GM23338 (cell line): ENCODE measurements at regions not wholly inside any gene's neighbourhood (a gene's known extent, or its start where the extent isn't known, plus 50 kb on each side); places are given as distances from the start of the nearest gene placed in this dataset.

ENCODE experiments used
- ATAC-seq: fragments of 200-7000 bp; cut with Tn5 transposase; 3 replicates; pipeline ENCODE4 v1.9.1; 2020
- DNase-seq: peaks from one replicate; pipeline ENCODE4 v3.0.0-alpha.2; 2015; ENCODE audit warnings: low spot score
- H2AFZ ChIP-seq: fragments of 200-600 bp; sonication (generic); 2 replicates; pipeline ENCODE4 v1.8.0; 2016; ENCODE audit warnings: antibody characterized with exemption, mild to moderate bottlenecking, moderate library complexity
- H3F3A ChIP-seq: fragments of 200-600 bp; sonication (generic); replicated peaks from 2 replicates; pipeline ENCODE4 v1.8.0; 2017; ENCODE audit warnings: antibody characterized with exemption, mixed run types, low read depth
- H3K27ac ChIP-seq: fragments of 200-600 bp; sonication (generic); 2 replicates; pipeline ENCODE4 v1.6.1; 2016; ENCODE audit warnings: low read depth
- H3K27me3 ChIP-seq: fragments of 200-600 bp; sonication (generic); 2 replicates; pipeline ENCODE4 v1.8.0; 2016; ENCODE audit warnings: mild to moderate bottlenecking, mixed run types, moderate library complexity; ENCODE audit not compliant: insufficient read depth
- H3K36me3 ChIP-seq: fragments of 200-600 bp; sonication (generic); 2 replicates; pipeline ENCODE4 v1.8.0; 2016; ENCODE audit warnings: mild to moderate bottlenecking; ENCODE audit not compliant: insufficient read depth
- H3K4me1 ChIP-seq: fragments of 200-600 bp; sonication (generic); 2 replicates; pipeline ENCODE4 v1.8.0; 2016; ENCODE audit warnings: mild to moderate bottlenecking, moderate library complexity; ENCODE audit not compliant: insufficient read depth
- H3K4me2 ChIP-seq: fragments of 200-600 bp; sonication (generic); 2 replicates; pipeline ENCODE4 v1.7.1; 2017; ENCODE audit warnings: mixed run types
- H3K4me3 ChIP-seq: fragments of 200-600 bp; sonication (generic); 2 replicates; pipeline ENCODE4 v1.6.1; 2016; ENCODE audit warnings: mixed run types
- H3K79me2 ChIP-seq: fragments of 200-600 bp; sonication (generic); replicated peaks from 2 replicates; pipeline ENCODE4 v1.8.0; 2017; ENCODE audit warnings: mild to moderate bottlenecking; ENCODE audit not compliant: insufficient read depth
- H3K9me2 ChIP-seq: fragments of 200-600 bp; sonication (generic); 2 replicates; pipeline ENCODE4 v1.8.0; 2017; ENCODE audit not compliant: insufficient read depth
- H4K20me1 ChIP-seq: fragments of 200-600 bp; sonication (generic); replicated peaks from 2 replicates; pipeline ENCODE4 v1.8.0; 2017; ENCODE audit warnings: mild to moderate bottlenecking; ENCODE audit not compliant: insufficient read depth
- H3K27ac Mint-ChIP-seq: 2 replicates; pipeline ENCODE4 v1.8.0; 2020; ENCODE audit warnings: inconsistent platforms, mild to moderate bottlenecking, moderate library complexity, mixed read lengths
- H3K27me3 Mint-ChIP-seq: 3 replicates; pipeline ENCODE4 v1.8.0; 2022; ENCODE audit warnings: low read depth, mild to moderate bottlenecking, moderate library complexity, mixed read lengths, inconsistent platforms; ENCODE audit not compliant: insufficient read depth, poor library complexity
- H3K36me3 Mint-ChIP-seq: 3 replicates; pipeline ENCODE4 v1.8.0; 2021; ENCODE audit warnings: low read depth, mild to moderate bottlenecking, inconsistent platforms, moderate library complexity, mixed read lengths
- H3K4me1 Mint-ChIP-seq: 3 replicates; pipeline ENCODE4 v1.8.0; 2020; ENCODE audit warnings: mild to moderate bottlenecking, inconsistent platforms, mixed read lengths
- H3K4me3 Mint-ChIP-seq: 3 replicates; pipeline ENCODE4 v1.8.0; 2021; ENCODE audit warnings: moderate library complexity, mild to moderate bottlenecking, inconsistent platforms, mixed read lengths
- H3K9me3 Mint-ChIP-seq: 3 replicates; pipeline ENCODE4 v1.8.0; 2020; ENCODE audit warnings: moderate library complexity, mild to moderate bottlenecking, inconsistent platforms, mixed read lengths
- CREB1 ChIP-seq: fragments of 250-450 bp; sonication (Bioruptor Pico); IDR thresholded peaks from 2 replicates; pipeline ENCODE4 v1.5.0; 2020; ENCODE audit warnings: low read depth, mild to moderate bottlenecking, moderate library complexity
- EZH2 ChIP-seq: fragments of 200-600 bp; sonication (generic); IDR thresholded peaks from one replicate; pipeline ENCODE4 v1.8.0; 2017; ENCODE audit warnings: antibody characterized with exemption, mild to moderate bottlenecking, low read depth; ENCODE audit not compliant: unreplicated experiment
- EZH2phosphoT487 ChIP-seq: fragments of 200-600 bp; sonication (generic); IDR thresholded peaks from one replicate; pipeline ENCODE4 v1.8.1; 2018; ENCODE audit warnings: antibody characterized with exemption; ENCODE audit not compliant: unreplicated experiment
- POLR2AphosphoS5 ChIP-seq: IDR thresholded peaks from 2 replicates; pipeline ENCODE4 v1.6.1; 2016; ENCODE audit warnings: antibody characterized with exemption, low read depth
- STAT1 ChIP-seq: IDR thresholded peaks from one replicate; pipeline ENCODE4 v1.6.1; 2016; ENCODE audit warnings: antibody characterized with exemption; ENCODE audit not compliant: unreplicated experiment
- ZNF114 ChIP-seq: fragments of 250-450 bp; sonication (Bioruptor Pico); IDR thresholded peaks from 2 replicates; pipeline ENCODE4 v1.5.0; 2020; ENCODE audit warnings: mild to moderate bottlenecking, moderate library complexity
- ZNF331 ChIP-seq: fragments of 250-450 bp; sonication (Bioruptor Pico); IDR thresholded peaks from 2 replicates; pipeline ENCODE4 v1.5.0; 2020; ENCODE audit warnings: low read depth, mild to moderate bottlenecking, moderate library complexity
- TF ChIP-seq, protein P1 (sequence below): fragments of 250-450 bp; sonication (Bioruptor Pico); IDR thresholded peaks from 2 replicates; pipeline ENCODE4 v1.5.0; 2020; ENCODE audit warnings: mild to moderate bottlenecking, moderate library complexity
- TF ChIP-seq, protein P2 (sequence below), 2 experiments: fragments of 200-600 bp in 1 of 2; sonication (generic) in 1 of 2; conservative IDR thresholded peaks; 2 replicates each; pipeline versions ENCODE4 v1.5.1 to v1.6.1; 2016 to 2017; ENCODE audit warnings: antibody characterized with exemption in 2 of 2, low read depth in 2 of 2, mild to moderate bottlenecking in 2 of 2, moderate library complexity in 1 of 2
- TF ChIP-seq, protein P3 (sequence below): IDR thresholded peaks from one replicate; pipeline ENCODE4 v1.6.1; 2018; ENCODE audit warnings: antibody characterized with exemption; ENCODE audit not compliant: unreplicated experiment

DNA sequence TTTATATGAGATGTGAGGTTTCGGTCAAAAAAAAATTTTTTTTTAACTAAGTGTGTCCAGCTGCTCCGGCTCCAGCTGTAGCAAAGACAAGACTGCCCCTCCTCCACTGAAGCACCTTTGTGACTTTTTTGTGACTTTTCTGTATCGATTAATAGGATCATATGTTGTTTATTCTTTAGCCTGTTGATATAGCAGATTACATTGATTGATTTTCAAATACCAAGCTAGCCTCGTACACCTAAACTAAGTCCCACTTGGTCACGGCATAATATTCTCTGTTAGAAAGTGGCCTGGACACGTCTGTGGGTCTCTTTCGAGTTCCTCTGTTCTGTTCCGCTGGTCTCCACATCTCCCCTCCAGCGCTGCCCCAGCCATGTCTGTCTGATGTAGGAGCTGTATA is 126.8 kb downstream of the IGLL1 start:
- no peak overlapping the region for H3K27ac ChIP-seq
- Mint-ChIP-seq H3K4me1 (peaks cover 7% of the 10 kb centered on the region; the same call in 2 of the 3 replicates), H3K27me3 (peaks cover 4% of the 10 kb centered on the region), H3K36me3 (no peaks in the 10 kb centered on the region), H3K27ac (no peak overlapping the region), H3K9me3 (no peaks in the 10 kb centered on the region), H3K4me3 (no peak overlapping the region)
- no peaks in the 10 kb centered on the region for H3K79me2 ChIP-seq
- H4K20me1 ChIP-seq = no peaks in the 10 kb centered on the region
- H3K27me3 ChIP-seq = no peaks in the 10 kb centered on the region
- H3K9me2 ChIP-seq = no peaks in the 10 kb centered on the region
- ATAC-seq (no peak), DNase-seq (no peak)
- TF ChIP-seq POLR2AphosphoS5 = no peak
- no peak overlapping the region for H3K4me2 ChIP-seq
- H3F3A ChIP-seq = no peaks in the 10 kb centered on the region
- no peaks in the 10 kb centered on the region for H3K4me1 ChIP-seq
- no peak overlapping the region for H2AFZ ChIP-seq
- no peak overlapping the region for H3K4me3 ChIP-seq
- H3K36me3 ChIP-seq = no peaks in the 10 kb centered on the region

DNA sequence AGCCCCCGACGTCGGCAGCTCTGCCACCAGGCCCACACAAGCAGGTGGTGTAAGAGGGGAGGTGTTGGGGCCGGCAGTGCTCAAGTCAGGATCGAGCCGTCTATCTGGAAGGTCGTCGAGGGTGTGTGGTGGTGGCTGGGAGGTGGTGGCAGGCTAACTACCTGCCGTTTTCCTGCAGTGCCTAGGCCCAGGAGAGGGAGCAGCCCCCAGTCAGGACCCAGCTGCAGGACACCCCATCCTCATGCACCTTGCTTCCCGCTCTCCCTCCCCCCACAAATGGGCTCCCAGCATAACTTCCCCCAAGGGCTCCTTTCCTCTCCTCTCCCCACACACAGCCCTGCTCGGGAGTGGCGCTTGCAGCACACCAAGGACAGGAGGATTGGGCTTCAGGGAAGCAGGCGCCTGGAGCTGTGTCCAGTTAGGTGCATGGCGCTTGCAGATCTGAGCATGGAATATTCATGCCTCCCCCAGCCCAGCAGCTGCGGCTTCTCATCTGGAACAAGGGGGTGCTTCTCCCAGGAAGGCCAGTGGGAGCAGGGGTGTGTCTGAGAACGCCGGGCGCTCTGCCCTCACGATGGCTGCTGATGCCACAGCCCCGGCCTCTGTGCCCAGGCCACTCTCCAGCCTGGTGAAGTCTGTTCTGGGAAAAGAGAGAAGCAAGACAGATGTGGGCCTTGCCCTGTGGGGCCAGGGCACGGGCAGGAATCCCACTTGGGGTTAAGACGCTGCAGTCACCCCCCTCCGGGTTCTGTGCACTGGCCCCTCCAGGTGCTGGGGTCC is 127.7 kb downstream of the IGLL1 start:
- H3K27me3 Mint-ChIP-seq = peaks cover 2% of the 10 kb centered on the region
- Histone ChIP-seq H3K27me3 (no peaks in the 10 kb centered on the region), H3K9me2 (no peaks in the 10 kb centered on the region), H3K27ac (no peak overlapping the region), H4K20me1 (no peaks in the 10 kb centered on the region), H3K4me1 (no peaks in the 10 kb centered on the region), H2AFZ (no peak overlapping the region), H3K4me3 (no peak overlapping the region), H3K79me2 (no peaks in the 10 kb centered on the region), H3F3A (no peaks in the 10 kb centered on the region), H3K4me2 (no peak overlapping the region), H3K36me3 (no peaks in the 10 kb centered on the region)
- no peaks in the 10 kb centered on the region for H3K9me3 Mint-ChIP-seq
- DNase-seq = no peak
- peaks cover 4% of the 10 kb centered on the region; the same call in 2 of the 3 replicates for H3K4me1 Mint-ChIP-seq
- H3K27ac Mint-ChIP-seq = no peak overlapping the region
- no peak for ATAC-seq
- no peaks in the 10 kb centered on the region for H3K36me3 Mint-ChIP-seq
- no peak overlapping the region for H3K4me3 Mint-ChIP-seq
- no peak for TF ChIP-seq EZH2phosphoT487
- no peak for TF ChIP-seq EZH2
- TF ChIP-seq, protein P1, sequence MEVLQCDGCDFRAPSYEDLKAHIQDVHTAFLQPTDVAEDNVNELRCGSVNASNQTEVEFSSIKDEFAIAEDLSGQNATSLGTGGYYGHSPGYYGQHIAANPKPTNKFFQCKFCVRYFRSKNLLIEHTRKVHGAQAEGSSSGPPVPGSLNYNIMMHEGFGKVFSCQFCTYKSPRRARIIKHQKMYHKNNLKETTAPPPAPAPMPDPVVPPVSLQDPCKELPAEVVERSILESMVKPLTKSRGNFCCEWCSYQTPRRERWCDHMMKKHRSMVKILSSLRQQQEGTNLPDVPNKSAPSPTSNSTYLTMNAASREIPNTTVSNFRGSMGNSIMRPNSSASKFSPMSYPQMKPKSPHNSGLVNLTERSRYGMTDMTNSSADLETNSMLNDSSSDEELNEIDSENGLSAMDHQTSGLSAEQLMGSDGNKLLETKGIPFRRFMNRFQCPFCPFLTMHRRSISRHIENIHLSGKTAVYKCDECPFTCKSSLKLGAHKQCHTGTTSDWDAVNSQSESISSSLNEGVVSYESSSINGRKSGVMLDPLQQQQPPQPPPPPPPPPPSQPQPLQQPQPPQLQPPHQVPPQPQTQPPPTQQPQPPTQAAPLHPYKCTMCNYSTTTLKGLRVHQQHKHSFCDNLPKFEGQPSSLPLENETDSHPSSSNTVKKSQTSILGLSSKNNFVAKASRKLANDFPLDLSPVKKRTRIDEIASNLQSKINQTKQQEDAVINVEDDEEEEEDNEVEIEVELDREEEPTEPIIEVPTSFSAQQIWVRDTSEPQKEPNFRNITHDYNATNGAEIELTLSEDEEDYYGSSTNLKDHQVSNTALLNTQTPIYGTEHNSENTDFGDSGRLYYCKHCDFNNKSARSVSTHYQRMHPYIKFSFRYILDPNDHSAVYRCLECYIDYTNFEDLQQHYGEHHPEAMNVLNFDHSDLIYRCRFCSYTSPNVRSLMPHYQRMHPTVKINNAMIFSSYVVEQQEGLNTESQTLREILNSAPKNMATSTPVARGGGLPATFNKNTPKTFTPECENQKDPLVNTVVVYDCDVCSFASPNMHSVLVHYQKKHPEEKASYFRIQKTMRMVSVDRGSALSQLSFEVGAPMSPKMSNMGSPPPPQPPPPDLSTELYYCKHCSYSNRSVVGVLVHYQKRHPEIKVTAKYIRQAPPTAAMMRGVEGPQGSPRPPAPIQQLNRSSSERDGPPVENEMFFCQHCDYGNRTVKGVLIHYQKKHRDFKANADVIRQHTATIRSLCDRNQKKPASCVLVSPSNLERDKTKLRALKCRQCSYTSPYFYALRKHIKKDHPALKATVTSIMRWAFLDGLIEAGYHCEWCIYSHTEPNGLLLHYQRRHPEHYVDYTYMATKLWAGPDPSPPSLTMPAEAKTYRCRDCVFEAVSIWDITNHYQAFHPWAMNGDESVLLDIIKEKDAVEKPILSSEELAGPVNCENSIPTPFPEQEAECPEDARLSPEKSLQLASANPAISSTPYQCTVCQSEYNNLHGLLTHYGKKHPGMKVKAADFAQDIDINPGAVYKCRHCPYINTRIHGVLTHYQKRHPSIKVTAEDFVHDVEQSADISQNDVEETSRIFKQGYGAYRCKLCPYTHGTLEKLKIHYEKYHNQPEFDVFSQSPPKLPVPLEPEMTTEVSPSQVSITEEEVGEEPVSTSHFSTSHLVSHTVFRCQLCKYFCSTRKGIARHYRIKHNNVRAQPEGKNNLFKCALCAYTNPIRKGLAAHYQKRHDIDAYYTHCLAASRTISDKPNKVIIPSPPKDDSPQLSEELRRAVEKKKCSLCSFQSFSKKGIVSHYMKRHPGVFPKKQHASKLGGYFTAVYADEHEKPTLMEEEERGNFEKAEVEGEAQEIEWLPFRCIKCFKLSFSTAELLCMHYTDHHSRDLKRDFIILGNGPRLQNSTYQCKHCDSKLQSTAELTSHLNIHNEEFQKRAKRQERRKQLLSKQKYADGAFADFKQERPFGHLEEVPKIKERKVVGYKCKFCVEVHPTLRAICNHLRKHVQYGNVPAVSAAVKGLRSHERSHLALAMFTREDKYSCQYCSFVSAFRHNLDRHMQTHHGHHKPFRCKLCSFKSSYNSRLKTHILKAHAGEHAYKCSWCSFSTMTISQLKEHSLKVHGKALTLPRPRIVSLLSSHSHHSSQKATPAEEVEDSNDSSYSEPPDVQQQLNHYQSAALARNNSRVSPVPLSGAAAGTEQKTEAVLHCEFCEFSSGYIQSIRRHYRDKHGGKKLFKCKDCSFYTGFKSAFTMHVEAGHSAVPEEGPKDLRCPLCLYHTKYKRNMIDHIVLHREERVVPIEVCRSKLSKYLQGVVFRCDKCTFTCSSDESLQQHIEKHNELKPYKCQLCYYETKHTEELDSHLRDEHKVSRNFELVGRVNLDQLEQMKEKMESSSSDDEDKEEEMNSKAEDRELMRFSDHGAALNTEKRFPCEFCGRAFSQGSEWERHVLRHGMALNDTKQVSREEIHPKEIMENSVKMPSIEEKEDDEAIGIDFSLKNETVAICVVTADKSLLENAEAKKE = no peak
- no peak for TF ChIP-seq POLR2AphosphoS5
- TF ChIP-seq, protein P2, sequence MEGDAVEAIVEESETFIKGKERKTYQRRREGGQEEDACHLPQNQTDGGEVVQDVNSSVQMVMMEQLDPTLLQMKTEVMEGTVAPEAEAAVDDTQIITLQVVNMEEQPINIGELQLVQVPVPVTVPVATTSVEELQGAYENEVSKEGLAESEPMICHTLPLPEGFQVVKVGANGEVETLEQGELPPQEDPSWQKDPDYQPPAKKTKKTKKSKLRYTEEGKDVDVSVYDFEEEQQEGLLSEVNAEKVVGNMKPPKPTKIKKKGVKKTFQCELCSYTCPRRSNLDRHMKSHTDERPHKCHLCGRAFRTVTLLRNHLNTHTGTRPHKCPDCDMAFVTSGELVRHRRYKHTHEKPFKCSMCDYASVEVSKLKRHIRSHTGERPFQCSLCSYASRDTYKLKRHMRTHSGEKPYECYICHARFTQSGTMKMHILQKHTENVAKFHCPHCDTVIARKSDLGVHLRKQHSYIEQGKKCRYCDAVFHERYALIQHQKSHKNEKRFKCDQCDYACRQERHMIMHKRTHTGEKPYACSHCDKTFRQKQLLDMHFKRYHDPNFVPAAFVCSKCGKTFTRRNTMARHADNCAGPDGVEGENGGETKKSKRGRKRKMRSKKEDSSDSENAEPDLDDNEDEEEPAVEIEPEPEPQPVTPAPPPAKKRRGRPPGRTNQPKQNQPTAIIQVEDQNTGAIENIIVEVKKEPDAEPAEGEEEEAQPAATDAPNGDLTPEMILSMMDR (conservative IDR thresholded peaks at IDR 0.05; ENCODE audit: low read depth in 2 of 2) = no peak
- no peak for TF ChIP-seq CREB1 (CRISPR knock-in tag)
- TF ChIP-seq, protein P3, sequence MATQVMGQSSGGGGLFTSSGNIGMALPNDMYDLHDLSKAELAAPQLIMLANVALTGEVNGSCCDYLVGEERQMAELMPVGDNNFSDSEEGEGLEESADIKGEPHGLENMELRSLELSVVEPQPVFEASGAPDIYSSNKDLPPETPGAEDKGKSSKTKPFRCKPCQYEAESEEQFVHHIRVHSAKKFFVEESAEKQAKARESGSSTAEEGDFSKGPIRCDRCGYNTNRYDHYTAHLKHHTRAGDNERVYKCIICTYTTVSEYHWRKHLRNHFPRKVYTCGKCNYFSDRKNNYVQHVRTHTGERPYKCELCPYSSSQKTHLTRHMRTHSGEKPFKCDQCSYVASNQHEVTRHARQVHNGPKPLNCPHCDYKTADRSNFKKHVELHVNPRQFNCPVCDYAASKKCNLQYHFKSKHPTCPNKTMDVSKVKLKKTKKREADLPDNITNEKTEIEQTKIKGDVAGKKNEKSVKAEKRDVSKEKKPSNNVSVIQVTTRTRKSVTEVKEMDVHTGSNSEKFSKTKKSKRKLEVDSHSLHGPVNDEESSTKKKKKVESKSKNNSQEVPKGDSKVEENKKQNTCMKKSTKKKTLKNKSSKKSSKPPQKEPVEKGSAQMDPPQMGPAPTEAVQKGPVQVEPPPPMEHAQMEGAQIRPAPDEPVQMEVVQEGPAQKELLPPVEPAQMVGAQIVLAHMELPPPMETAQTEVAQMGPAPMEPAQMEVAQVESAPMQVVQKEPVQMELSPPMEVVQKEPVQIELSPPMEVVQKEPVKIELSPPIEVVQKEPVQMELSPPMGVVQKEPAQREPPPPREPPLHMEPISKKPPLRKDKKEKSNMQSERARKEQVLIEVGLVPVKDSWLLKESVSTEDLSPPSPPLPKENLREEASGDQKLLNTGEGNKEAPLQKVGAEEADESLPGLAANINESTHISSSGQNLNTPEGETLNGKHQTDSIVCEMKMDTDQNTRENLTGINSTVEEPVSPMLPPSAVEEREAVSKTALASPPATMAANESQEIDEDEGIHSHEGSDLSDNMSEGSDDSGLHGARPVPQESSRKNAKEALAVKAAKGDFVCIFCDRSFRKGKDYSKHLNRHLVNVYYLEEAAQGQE = no peak
- TF ChIP-seq ZNF331 (CRISPR knock-in tag) = no peak
- no peak for TF ChIP-seq STAT1
- TF ChIP-seq ZNF114 (CRISPR knock-in tag) = no peak
